ENCODE measurements at regions not wholly inside any gene's neighbourhood (a gene's known extent, or its start where the extent isn't known, plus 50 kb on each side); places are given as distances from the start of the nearest gene placed in this dataset.
"Not testable (repeated sequence)": the region's sequence is repeated elsewhere in the genome, so short reads cannot be mapped to it uniquely, and the experiment has no call there.

DNA sequence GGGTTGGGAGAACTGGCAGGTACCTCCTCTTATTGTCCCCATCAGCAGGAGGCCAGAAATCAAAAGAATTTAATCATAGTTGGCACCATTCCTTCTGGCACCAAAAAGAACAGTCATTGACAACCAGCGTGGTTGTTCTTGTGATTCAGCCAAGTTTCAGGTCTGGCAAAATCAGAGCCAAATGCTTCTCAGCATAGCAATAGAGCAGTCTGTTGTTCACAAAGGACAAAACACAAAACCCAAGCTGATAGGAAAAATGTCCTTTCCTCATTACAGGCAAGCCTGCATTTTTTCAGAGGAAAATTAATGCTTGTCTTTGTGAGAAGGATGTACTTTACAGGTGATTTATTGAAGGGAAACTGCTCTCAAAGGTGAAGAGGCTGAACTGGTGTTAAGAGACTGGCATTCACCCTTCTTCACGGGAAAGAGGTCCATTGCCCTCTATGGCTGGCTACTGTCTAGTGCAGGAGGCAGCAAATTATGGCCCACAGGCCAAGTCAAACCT is 241.8 kb upstream of the ARHGAP42 start:
- no peaks in the 10 kb centered on the region for H3K27me3 Mint-ChIP-seq
- H3K36me3 Mint-ChIP-seq (ENCODE audit: insufficient read depth) = no peaks in the 10 kb centered on the region
- no peak overlapping the region for H3K4me3 Mint-ChIP-seq (ENCODE audit: low read depth)
- no peak overlapping the region for H3K27ac Mint-ChIP-seq
- TF ChIP-seq, protein P1, sequence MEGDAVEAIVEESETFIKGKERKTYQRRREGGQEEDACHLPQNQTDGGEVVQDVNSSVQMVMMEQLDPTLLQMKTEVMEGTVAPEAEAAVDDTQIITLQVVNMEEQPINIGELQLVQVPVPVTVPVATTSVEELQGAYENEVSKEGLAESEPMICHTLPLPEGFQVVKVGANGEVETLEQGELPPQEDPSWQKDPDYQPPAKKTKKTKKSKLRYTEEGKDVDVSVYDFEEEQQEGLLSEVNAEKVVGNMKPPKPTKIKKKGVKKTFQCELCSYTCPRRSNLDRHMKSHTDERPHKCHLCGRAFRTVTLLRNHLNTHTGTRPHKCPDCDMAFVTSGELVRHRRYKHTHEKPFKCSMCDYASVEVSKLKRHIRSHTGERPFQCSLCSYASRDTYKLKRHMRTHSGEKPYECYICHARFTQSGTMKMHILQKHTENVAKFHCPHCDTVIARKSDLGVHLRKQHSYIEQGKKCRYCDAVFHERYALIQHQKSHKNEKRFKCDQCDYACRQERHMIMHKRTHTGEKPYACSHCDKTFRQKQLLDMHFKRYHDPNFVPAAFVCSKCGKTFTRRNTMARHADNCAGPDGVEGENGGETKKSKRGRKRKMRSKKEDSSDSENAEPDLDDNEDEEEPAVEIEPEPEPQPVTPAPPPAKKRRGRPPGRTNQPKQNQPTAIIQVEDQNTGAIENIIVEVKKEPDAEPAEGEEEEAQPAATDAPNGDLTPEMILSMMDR (IDR thresholded peaks at IDR 0.05; ENCODE audit: unreplicated experiment) = peak; percentile 9
- H3K4me1 Mint-ChIP-seq (ENCODE audit: low read depth) = no peaks in the 10 kb centered on the region
- H3K9me3 Mint-ChIP-seq (ENCODE audit: low read depth) = no peaks in the 10 kb centered on the region
- DNase-seq (ENCODE audit: low spot score, unreplicated experiment) = no peak

DNA sequence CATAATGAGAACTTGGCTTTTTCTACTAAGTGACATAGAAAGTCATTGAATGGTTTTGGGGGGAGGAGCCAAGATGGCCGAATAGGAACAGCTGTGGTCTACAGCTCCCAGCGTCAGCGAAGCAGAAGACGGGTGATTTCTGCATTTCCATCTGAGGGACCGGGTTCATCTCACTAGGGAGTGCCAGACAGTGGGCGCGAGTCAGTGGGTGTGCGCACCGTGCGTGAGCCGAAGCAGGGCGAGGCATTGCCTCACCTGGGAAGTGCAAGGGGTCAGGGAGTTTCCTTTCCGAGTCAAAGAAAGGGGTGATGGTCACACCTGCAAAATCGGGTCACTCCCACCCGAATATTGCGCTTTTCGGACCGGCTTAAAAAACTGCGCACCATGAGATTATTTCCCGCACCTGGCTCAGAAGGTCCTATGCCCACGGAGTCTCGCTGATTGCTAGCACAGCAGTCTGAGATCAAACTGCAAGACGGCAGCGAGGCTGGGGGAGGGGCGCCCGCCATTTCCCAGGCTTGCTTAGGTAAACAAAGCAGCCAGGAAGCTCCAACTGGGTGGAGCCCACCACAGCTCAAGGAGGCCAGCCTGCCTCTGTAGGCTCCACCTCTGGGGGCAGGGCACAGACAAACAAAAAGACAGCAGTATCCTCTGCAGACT is 235.2 kb upstream of the ARHGAP42 start:
- not testable (repeated sequence) for H3K4me3 Mint-ChIP-seq (ENCODE audit: low read depth); H3K4me1 Mint-ChIP-seq (ENCODE audit: low read depth); H3K36me3 Mint-ChIP-seq (ENCODE audit: insufficient read depth); H3K27ac Mint-ChIP-seq; H3K27me3 Mint-ChIP-seq; DNase-seq (ENCODE audit: low spot score, unreplicated experiment); H3K9me3 Mint-ChIP-seq (ENCODE audit: low read depth)

DNA sequence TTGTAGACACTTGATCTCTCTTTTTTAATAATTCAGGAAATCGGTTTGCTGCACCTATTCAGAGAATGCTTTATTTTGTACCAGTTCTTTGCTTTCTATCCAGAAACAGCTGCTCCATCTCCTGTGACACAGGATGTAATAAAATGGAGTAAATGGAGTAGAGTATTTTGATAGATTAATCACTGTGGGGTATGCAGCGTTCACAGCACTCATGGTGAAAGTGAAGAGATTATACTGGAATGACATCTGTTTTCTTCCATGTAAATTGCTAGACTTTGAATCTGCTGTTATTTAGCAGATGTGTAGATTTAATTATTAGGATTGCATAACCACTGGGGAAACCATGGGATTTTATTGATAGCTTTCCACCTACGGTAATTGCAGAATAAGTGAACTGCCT is 227.3 kb upstream of the ARHGAP42 start:
- no peak for DNase-seq (ENCODE audit: low spot score, unreplicated experiment)
- Mint-ChIP-seq H3K36me3 (ENCODE audit: insufficient read depth) (no peaks in the 10 kb centered on the region), H3K27ac (no peak overlapping the region), H3K27me3 (no peaks in the 10 kb centered on the region), H3K9me3 (ENCODE audit: low read depth) (peaks cover 4% of the 10 kb centered on the region), H3K4me3 (ENCODE audit: low read depth) (no peak overlapping the region), H3K4me1 (ENCODE audit: low read depth) (peaks cover 2% of the 10 kb centered on the region)
- TF ChIP-seq, protein P1 (IDR thresholded peaks at IDR 0.05; ENCODE audit: unreplicated experiment) = no peak

DNA sequence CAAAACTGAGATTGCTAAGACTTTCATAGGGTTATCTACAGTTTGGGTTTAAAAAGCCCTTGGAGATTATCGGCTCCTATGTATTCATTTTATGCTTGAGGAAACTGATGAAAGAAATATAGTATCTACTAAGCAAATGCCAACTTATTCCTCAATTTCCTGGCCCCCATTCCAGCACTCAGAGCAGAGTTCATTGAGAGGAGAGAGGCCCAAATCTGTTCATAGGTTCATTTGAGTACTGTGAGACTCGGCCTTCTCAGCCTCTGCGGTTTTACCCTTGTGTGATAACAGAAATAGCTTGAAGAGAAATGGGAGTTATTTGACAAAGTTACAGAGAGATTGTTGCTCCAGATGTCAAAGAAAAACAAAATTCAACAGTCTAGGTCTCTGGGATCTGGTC is 226.7 kb upstream of the ARHGAP42 start:
- TF ChIP-seq, protein P1 (IDR thresholded peaks at IDR 0.05; ENCODE audit: unreplicated experiment) = no peak
- Mint-ChIP-seq H3K4me1 (ENCODE audit: low read depth) (peaks cover 2% of the 10 kb centered on the region), H3K36me3 (ENCODE audit: insufficient read depth) (no peaks in the 10 kb centered on the region), H3K9me3 (ENCODE audit: low read depth) (peaks cover 4% of the 10 kb centered on the region), H3K4me3 (ENCODE audit: low read depth) (no peak overlapping the region), H3K27me3 (no peaks in the 10 kb centered on the region), H3K27ac (no peak overlapping the region)
- no peak for DNase-seq (ENCODE audit: low spot score, unreplicated experiment)

DNA sequence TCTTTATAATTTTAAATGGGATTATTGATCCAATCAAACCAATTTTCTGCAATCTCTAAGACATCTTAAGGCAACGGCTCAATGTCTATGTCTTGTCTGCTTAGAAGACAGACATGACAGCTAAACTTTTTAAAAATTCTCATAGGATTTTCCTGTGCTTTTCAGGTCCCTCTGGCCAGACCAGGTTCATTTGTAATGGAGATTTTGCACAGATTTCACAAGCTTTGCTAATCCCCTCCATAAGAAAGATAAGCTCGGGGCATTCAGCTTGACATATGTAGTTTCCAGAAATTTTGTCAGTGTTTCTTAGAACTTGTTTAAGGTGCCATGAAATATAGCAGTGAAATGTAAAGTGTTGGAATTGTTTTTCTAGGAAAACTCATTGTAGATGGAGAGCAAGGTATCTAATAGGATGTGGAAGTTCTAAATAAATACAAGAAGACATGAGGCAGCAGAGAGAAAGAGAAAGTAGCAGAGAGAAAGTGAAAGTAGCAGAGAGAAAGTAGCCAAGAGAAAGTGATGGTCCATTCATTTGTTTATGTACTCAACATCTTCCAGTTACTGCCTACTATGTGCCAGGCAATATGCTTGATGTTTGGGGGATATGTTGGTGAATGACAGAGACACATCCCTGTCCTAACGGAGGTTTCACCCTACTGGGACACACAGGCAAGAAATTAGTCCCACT is 219.1 kb upstream of the ARHGAP42 start:
- Mint-ChIP-seq H3K9me3 (ENCODE audit: low read depth) (no peaks in the 10 kb centered on the region), H3K27me3 (no peaks in the 10 kb centered on the region), H3K4me3 (ENCODE audit: low read depth) (no peak overlapping the region), H3K27ac (no peak overlapping the region), H3K4me1 (ENCODE audit: low read depth) (no peaks in the 10 kb centered on the region), H3K36me3 (ENCODE audit: insufficient read depth) (no peaks in the 10 kb centered on the region)
- no peak for DNase-seq (ENCODE audit: low spot score, unreplicated experiment)
- TF ChIP-seq, protein P1 (IDR thresholded peaks at IDR 0.05; ENCODE audit: unreplicated experiment) = no peak

DNA sequence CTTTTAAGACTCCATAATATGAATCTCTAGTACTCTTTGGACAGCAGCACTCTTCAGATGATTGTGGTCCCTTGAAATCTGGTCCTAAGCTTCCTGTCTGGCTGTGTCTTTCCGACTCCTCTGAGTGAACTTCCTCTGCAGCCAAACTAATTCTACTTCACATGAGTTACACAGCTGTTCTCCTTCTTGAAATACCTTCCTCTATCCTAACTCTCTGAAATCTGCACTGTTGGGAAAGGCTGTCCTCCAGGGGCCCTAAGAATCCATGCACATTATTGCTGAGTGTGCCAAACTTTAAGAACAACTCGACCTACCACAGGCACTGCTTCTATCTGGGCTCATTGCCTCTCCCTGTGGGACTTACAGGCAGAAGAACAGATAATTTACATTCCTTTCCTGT is 217.3 kb upstream of the ARHGAP42 start:
- no peak for DNase-seq (ENCODE audit: low spot score, unreplicated experiment)
- no peak overlapping the region for H3K27ac Mint-ChIP-seq
- no peak overlapping the region for H3K4me3 Mint-ChIP-seq (ENCODE audit: low read depth)
- H3K36me3 Mint-ChIP-seq (ENCODE audit: insufficient read depth) = no peaks in the 10 kb centered on the region
- H3K9me3 Mint-ChIP-seq (ENCODE audit: low read depth) = no peaks in the 10 kb centered on the region
- no peaks in the 10 kb centered on the region for H3K4me1 Mint-ChIP-seq (ENCODE audit: low read depth)
- no peaks in the 10 kb centered on the region for H3K27me3 Mint-ChIP-seq
- TF ChIP-seq, protein P1 (IDR thresholded peaks at IDR 0.05; ENCODE audit: unreplicated experiment) = no peak

Measured in progenitor cell of endocrine pancreas (in vitro differentiated cells).